ENCODE measurements at regions not wholly inside any gene's neighbourhood (a gene's known extent, or its start where the extent isn't known, plus 50 kb on each side); places are given as distances from the start of the nearest gene placed in this dataset.

- TF ChIP-seq CTCF (IDR thresholded peaks at IDR 0.05; ENCODE audit: low read length) (no peak), EZH2phosphoT487 (IDR thresholded peaks at IDR 0.05; ENCODE audit: low read length) (no peak), EZH2 (optimal IDR thresholded peaks at IDR 0.05; ENCODE audit: low read depth, low read length) (no peak)
These were observed 891.3 kb downstream of the BRD1 start for GRCh38 chr22:48936391-48936790.

Data from MM.1S (cell line).